Thyroid gland (tissue), 4 donors: ENCODE measurements at regions not wholly inside any gene's neighbourhood (a gene's known extent, or its start where the extent isn't known, plus 50 kb on each side); places are given as distances from the start of the nearest gene placed in this dataset.

Experiments used
- POLR2A ChIP-seq, 2 donors: fragments of 450-650 bp; IDR thresholded peaks; one replicate each; pipeline ENCODE4 v1.6.1; 2017; ENCODE audit warnings: antibody characterized with exemption in 2 of 2, mild to moderate bottlenecking in 2 of 2, moderate library complexity in 1 of 2
- TF ChIP-seq, protein P1 (sequence below), 6 experiments: fragments of 200-600 bp in 3 of 6; fragments of 450-650 bp in 3 of 6; sonication (generic) in 3 of 6; IDR thresholded peaks; one replicate each; pipeline ENCODE4 v1.5.1; 2016 to 2019; ENCODE audit warnings: antibody characterized with exemption in 6 of 6, mild to moderate bottlenecking in 2 of 6, inconsistent platforms in 1 of 6, moderate library complexity in 1 of 6

DNA sequence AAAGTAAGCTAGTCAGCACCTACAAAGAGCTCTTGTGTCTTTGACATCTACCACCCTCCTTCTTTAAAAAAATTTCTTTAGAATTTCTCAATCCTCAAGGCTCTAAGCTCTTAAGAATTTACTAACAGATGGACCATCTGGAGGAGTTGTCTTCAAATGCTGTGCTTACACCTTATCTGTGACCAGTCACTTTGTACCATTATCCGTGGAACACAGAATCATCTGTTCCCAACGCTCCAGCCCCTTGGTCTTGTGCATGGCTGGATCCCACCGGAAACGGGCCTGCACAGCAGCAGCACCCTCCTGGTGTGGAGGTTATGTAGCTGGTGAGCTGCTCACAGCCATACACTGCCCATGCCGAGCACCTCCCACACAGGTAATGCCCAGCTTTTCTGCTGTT is 89.0 kb downstream of the TBX19 start:
- no peak for TF ChIP-seq POLR2A (IDR thresholded peaks at IDR 0.05)
- TF ChIP-seq, protein P1, sequence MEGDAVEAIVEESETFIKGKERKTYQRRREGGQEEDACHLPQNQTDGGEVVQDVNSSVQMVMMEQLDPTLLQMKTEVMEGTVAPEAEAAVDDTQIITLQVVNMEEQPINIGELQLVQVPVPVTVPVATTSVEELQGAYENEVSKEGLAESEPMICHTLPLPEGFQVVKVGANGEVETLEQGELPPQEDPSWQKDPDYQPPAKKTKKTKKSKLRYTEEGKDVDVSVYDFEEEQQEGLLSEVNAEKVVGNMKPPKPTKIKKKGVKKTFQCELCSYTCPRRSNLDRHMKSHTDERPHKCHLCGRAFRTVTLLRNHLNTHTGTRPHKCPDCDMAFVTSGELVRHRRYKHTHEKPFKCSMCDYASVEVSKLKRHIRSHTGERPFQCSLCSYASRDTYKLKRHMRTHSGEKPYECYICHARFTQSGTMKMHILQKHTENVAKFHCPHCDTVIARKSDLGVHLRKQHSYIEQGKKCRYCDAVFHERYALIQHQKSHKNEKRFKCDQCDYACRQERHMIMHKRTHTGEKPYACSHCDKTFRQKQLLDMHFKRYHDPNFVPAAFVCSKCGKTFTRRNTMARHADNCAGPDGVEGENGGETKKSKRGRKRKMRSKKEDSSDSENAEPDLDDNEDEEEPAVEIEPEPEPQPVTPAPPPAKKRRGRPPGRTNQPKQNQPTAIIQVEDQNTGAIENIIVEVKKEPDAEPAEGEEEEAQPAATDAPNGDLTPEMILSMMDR (IDR thresholded peaks at IDR 0.05) = no peak
